Umbilical cord (tissue), 1 donor: ENCODE measurements at regions not wholly inside any gene's neighbourhood (a gene's known extent, or its start where the extent isn't known, plus 50 kb on each side); places are given as distances from the start of the nearest gene placed in this dataset.

Experiments used
- DNase-seq: peaks from one replicate; pipeline ENCODE4 v3.0.0-alpha.2; 2015; ENCODE audit warnings: low spot score

GRCh38 chr10:90458571-90458970 is 399.3 kb downstream of the HTR7 start:
- no peak for DNase-seq

DNA sequence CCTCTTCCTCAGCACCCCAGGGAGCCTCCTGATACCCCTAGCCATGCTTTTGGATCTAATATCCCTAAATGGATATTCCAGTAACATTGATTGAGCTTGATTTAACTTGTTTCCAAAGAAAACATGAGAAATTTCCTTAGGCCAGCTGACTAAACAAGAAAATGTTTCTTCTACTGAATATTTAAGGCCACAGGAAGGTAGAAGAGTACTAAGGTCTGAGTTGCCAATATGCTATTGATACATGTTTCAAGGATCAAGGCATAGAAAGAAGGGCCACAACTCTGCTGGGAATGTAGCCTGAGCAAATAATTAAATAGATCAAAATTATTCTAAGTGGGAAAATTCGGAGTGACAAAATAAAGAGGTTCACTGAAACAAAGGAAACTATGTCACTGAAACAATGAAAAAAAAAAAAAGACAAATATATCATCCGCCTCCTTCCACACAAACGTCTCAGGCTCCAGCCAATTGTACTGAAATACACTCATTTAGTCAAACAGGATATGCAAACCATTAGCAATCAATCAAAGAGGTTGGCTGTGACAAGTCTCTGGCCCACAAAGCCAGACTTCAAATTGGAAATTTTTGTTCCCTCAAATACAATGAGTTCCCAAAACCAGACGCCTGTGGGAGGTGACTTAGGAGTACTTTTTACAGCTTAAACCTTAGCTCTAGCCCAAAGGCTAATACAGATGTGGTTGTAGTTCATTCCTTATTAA is 396.2 kb downstream of the HTR7 start:
- no peak for DNase-seq

DNA sequence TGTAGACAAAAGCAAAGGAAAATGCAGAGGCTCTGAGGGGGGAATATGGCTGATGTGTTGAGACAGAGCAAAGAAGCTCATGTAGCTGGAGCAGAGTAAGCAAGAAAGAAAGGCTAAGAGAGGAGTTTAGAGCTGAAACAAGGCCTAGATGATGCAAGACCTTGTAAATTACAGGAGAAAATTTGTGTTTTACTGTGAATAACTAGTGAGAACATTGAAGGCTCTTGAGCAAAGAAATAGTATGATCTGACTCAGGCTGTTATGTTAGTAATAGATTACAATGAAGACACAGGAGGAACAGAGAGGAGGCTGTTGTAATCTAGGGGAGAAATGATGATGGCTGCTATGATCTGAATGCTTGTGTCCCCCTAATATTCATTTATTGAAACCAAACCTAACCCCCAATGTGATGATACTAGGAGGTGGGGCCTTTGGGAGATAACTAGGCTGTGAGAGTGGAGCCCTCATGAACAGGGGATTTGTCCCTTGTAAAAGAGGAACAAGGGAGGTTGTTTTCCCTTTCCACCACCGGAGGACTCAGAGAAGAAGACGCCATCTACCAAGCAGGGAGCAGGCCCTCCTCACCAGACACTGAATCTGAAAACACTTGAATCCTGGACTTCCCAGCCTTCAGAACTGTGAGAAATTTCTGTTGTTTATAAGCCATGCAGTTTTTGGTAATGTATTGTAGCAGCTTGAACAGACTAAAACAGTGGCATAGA is 394.9 kb downstream of the HTR7 start:
- peak; percentile 11 for DNase-seq

DNA sequence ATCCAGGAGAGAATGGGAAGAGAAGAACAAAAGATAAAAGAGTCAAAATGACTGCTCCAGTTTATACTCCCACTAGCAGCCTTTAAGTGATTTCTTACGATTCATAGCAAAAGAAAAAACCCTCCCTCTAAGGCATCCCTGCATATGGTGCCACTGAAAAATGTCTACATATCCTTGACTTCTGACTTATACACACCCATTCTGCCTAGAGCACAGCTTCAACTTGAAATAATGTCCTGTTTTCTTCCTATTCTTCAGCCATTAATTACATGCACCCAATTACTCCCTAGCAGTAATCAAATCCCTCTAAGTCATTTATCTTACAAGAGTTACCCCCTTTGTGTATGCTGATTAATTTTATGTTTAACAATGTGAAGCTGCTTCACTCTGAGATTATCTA is 393.5 kb downstream of the HTR7 start:
- no peak for DNase-seq

DNA sequence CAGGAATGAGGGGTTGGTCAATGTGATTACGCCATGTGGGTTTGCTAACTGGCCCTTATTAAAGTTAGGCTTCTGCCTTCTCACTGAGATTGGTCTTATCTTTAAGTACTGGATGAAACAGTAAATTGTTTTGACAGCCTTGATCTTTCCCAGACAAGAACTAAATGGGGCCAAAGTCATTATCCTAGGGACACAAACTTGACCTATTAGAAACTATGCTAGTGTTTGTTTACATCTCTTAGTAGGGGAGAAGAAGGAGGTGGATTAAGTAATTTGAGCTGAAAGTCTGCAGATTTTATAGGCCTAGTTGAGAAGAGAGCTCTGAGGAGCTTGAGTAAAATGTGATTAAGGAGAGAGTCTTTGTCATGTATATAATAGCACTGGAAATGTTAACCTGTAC is 386.9 kb downstream of the HTR7 start:
- peak; percentile 50 for DNase-seq

GRCh38 chr10:90480466-90480865 is 377.4 kb downstream of the HTR7 start:
- DNase-seq: no peak

- DNase-seq: no peak
Measured at GRCh38 chr10:90481326-90481923, 376.4 kb downstream of the HTR7 start.

GRCh38 chr10:90484518-90484917 is 373.3 kb downstream of the HTR7 start:
- no peak for DNase-seq

- no peak for DNase-seq
Measured at GRCh38 chr10:90494183-90494582, 363.7 kb downstream of the HTR7 start.

DNA sequence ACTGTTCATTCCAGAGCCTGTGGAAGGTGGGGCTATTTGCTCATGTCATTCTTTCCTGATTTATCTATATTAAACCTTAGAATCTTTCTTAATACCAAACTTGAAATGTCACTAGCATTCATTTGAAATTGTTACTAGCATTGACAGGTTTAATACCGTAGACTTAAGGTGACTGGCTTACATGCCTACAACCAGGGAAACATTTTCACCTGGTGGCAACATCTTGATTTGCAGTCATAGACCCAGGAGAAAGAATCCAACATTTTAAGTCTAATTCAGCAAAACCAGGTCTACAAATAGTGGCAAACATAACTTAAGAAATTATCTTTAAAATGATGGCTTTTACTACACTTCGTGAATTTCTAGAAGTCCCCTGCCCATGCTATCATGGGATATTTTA is 353.7 kb downstream of the HTR7 start:
- no peak for DNase-seq

- DNase-seq: peak; percentile 10
Measured at GRCh38 chr10:90526721-90527120, 331.1 kb downstream of the HTR7 start.

GRCh38 chr10:90530521-90530920 is 327.3 kb downstream of the HTR7 start:
- DNase-seq: peak; percentile 2

DNA sequence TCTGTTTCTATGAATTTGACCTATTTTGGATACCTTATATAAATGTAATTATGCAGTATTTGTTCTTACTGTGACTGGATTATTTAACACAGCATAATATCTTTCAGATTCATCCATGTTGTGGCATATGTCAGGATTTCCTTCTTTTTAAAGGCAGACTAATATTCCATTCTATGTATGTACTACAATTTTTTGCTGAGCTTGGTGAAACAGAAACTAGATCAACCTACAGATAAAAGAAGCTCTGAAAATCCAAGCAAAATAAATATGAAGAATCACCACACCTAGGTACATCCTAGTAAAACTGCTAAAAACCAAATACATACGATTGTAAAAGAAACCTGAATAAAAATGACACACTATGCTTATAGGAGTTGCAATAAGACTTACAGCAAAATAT is 300.5 kb downstream of the HTR7 start:
- no peak for DNase-seq

GRCh38 chr10:90560331-90560730 is 297.5 kb downstream of the HTR7 start:
- DNase-seq: no peak

GRCh38 chr10:90561666-90562065 is 296.2 kb downstream of the HTR7 start:
- no peak for DNase-seq

- DNase-seq: peak; percentile 32
Measured at GRCh38 chr10:90571481-90572258, 286.2 kb downstream of the HTR7 start.

DNA sequence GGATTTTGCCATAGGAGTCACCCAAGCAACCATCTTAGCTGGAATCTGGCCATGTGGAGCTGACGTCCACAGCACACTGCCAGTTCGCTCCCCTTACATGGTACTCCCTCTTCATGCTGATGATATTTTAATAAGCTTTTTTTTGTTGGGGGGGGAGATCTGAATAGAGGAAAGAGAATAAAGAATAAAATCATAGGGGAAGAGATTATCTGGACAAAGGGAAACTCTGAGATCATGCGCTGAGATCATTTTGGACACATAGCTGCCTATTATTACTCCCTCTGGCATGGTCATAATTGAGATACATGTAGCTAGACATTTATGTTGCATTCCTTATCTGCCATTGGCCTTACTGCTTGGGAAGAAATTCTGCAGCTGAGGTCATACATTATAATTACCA is 282.7 kb downstream of the HTR7 start:
- no peak for DNase-seq

- DNase-seq: no peak
Measured at GRCh38 chr10:90577569-90577968, 280.3 kb downstream of the HTR7 start.

DNA sequence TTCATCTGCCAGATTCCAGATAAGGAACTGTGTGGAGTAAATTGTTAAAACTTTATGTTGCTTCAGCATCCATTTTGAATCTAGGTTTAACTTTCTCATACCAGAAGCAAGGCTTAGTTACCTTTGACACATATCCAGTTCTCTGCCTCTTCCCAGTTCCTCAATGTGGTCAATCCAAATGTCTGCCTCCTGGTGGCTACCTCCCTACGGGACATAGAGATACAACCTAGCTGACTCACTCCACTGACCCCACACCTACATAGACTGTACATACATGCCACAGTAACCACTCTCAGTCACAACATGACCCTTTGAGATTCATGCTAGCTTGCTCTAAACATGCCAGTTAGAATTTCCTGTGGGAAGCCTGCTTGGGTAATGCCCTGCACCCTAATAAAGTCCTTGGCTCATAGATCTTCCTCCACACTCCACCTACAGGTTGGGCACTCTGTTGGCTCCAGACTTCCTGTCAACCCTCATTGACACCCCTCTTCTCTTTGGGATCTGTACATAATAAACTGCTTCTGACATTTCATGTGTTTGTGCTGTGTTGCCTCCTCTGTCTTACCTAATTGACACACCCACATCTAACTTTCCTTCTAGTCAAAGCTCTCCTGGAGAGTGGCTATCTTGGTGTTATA is 278.1 kb downstream of the HTR7 start:
- DNase-seq: no peak

- DNase-seq: no peak
Measured at GRCh38 chr10:90583416-90583815, 274.4 kb downstream of the HTR7 start.

DNA sequence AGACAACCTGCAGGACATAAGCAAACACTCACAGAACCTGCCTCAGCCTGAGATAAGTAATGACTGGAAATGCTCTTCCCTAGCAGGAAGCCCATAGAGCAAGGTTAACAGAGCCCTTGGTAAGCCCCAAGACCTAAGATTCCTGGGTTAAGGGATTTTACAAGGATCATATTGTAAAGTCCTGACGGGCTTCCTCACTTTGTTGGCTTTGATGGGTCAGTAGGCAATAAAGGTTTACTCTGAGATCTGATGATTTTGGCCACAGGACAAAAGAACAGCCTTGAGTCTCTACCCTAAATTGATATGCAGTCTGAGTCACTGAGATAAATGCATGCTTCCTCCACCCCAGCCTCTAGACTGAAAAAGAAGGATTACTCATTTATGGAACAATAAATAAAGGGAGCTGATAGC is 270.8 kb downstream of the HTR7 start:
- DNase-seq: peak; percentile 91

GRCh38 chr10:90587561-90587960 is 270.3 kb downstream of the HTR7 start:
- no peak for DNase-seq
